ENCODE measurements at regions not wholly inside any gene's neighbourhood (a gene's known extent, or its start where the extent isn't known, plus 50 kb on each side); places are given as distances from the start of the nearest gene placed in this dataset.

- DNase-seq, result no peak
These were observed 354.0 kb upstream of the DUSP10 start for GRCh38 chr1:222095606-222096475.

- DNase-seq, result no peak
These were observed 351.6 kb upstream of the DUSP10 start for GRCh38 chr1:222093518-222093917.

GRCh38 chr1:222090103-222090502 lies 348.2 kb upstream of the DUSP10 start:
- no peak for DNase-seq

- DNase-seq, result no peak
These were observed 345.5 kb upstream of the DUSP10 start for GRCh38 chr1:222087221-222087920.

- no peak for DNase-seq
These were observed 343.1 kb upstream of the DUSP10 start for GRCh38 chr1:222084996-222085395.

- no peak for DNase-seq
These were observed 342.2 kb upstream of the DUSP10 start for GRCh38 chr1:222084048-222084447.

GRCh38 chr1:222081859-222082258 lies 340.0 kb upstream of the DUSP10 start:
- no peak for DNase-seq

GRCh38 chr1:222079566-222079965 lies 337.7 kb upstream of the DUSP10 start:
- DNase-seq, result no peak

GRCh38 chr1:222077206-222077605 lies 335.3 kb upstream of the DUSP10 start:
- DNase-seq, result no peak

GRCh38 chr1:222074317-222074716 lies 332.4 kb upstream of the DUSP10 start:
- no peak for DNase-seq

- no peak for DNase-seq
These were observed 331.6 kb upstream of the DUSP10 start for GRCh38 chr1:222073307-222073995.

GRCh38 chr1:222071387-222071786 lies 329.5 kb upstream of the DUSP10 start:
- peak; percentile 90 for DNase-seq

GRCh38 chr1:222068937-222069336 lies 327.0 kb upstream of the DUSP10 start:
- no peak for DNase-seq

- no peak for DNase-seq
These were observed 326.2 kb upstream of the DUSP10 start for GRCh38 chr1:222068101-222068500.

GRCh38 chr1:222066539-222066938 lies 324.6 kb upstream of the DUSP10 start:
- no peak for DNase-seq

- no peak for DNase-seq
These were observed 323.3 kb upstream of the DUSP10 start for GRCh38 chr1:222065234-222065633.

- DNase-seq, result no peak
These were observed 322.7 kb upstream of the DUSP10 start for GRCh38 chr1:222064388-222065211.

- DNase-seq, result no peak
These were observed 320.8 kb upstream of the DUSP10 start for GRCh38 chr1:222062640-222063039.

GRCh38 chr1:222061711-222062359 lies 319.9 kb upstream of the DUSP10 start:
- no peak for DNase-seq

GRCh38 chr1:222060210-222060916 lies 318.5 kb upstream of the DUSP10 start:
- no peak for DNase-seq

- no peak for DNase-seq
These were observed 316.4 kb upstream of the DUSP10 start for GRCh38 chr1:222058249-222058648.

GRCh38 chr1:222057162-222057561 lies 315.3 kb upstream of the DUSP10 start:
- no peak for DNase-seq

Data from DMS79 (cell line).